CD4-positive, alpha-beta T cell treated with Interleukin-4 for 1 hour (primary cell): ENCODE measurements at regions not wholly inside any gene's neighbourhood (a gene's known extent, or its start where the extent isn't known, plus 50 kb on each side); places are given as distances from the start of the nearest gene placed in this dataset.
"Not testable (repeated sequence)": the region's sequence is repeated elsewhere in the genome, so short reads cannot be mapped to it uniquely, and the experiment has no call there.

Experiments
- DNase-seq, 2 donors: peaks; one replicate each; pipeline ENCODE4 v3.0.0-alpha.2; 2020 to 2022

GRCh38 chr4:43672265-43672885, 776.2 kb downstream of the KCTD8 start:
- DNase-seq, result not testable (repeated sequence)

GRCh38 chr4:43680421-43680820, 768.2 kb downstream of the KCTD8 start:
- DNase-seq, result no peak

- no peak for DNase-seq
Observed at GRCh38 chr4:43682551-43682950, 766.1 kb downstream of the KCTD8 start.

- no peak for DNase-seq
Observed at GRCh38 chr4:43690116-43690515, 758.5 kb downstream of the KCTD8 start.

GRCh38 chr4:43693876-43694275, 754.7 kb downstream of the KCTD8 start:
- DNase-seq, result no peak

GRCh38 chr4:43709443-43709842, 739.2 kb downstream of the KCTD8 start:
- no peak for DNase-seq

GRCh38 chr4:43716721-43717395, 731.8 kb downstream of the KCTD8 start:
- no peak for DNase-seq

GRCh38 chr4:43718369-43718768, 730.2 kb downstream of the KCTD8 start:
- no peak for DNase-seq

GRCh38 chr4:43732829-43733426, 715.7 kb downstream of the KCTD8 start:
- DNase-seq, result no peak

GRCh38 chr4:43742083-43742482, 706.5 kb downstream of the KCTD8 start:
- no peak for DNase-seq

GRCh38 chr4:43754566-43754965, 694.0 kb downstream of the KCTD8 start:
- DNase-seq, result no peak

- no peak for DNase-seq
Observed at GRCh38 chr4:43757147-43757546, 691.5 kb downstream of the KCTD8 start.

- DNase-seq, result no peak
Observed at GRCh38 chr4:43758836-43759235, 689.8 kb downstream of the KCTD8 start.

GRCh38 chr4:43763029-43763610, 685.5 kb downstream of the KCTD8 start:
- DNase-seq, result no peak

GRCh38 chr4:43765514-43765913, 683.1 kb downstream of the KCTD8 start:
- DNase-seq, result no peak

- no peak for DNase-seq
Observed at GRCh38 chr4:43766648-43767047, 682.0 kb downstream of the KCTD8 start.

- no peak for DNase-seq
Observed at GRCh38 chr4:43776371-43776770, 672.2 kb downstream of the KCTD8 start.

GRCh38 chr4:43778187-43778915, 670.3 kb downstream of the KCTD8 start:
- DNase-seq, result no peak

- DNase-seq, result no peak
Observed at GRCh38 chr4:43781125-43781524, 667.5 kb downstream of the KCTD8 start.

GRCh38 chr4:43782391-43782790, 666.2 kb downstream of the KCTD8 start:
- no peak for DNase-seq

- DNase-seq, result no peak
Observed at GRCh38 chr4:43816116-43816515, 632.5 kb downstream of the KCTD8 start.

- no peak for DNase-seq
Observed at GRCh38 chr4:43822621-43823020, 626.0 kb downstream of the KCTD8 start.

- no peak for DNase-seq
Observed at GRCh38 chr4:43835869-43836268, 612.7 kb downstream of the KCTD8 start.
